ENCODE measurements at regions not wholly inside any gene's neighbourhood (a gene's known extent, or its start where the extent isn't known, plus 50 kb on each side); places are given as distances from the start of the nearest gene placed in this dataset.
A peak's percentile ranks its signal among the peaks of the same experiment; 100 is the strongest.

GRCh38 chr3:127404221-127405009, 116.6 kb upstream of the PRR20G start:
- H3K4me1 ChIP-seq: peaks cover 0 to 7% (median 0%) of the 10 kb centered on the region in 4 donors
- no peaks in the 10 kb centered on the region for H3K36me3 ChIP-seq
- H3K27me3 ChIP-seq: peaks cover 0 to 35% of the 10 kb centered on the region in 2 donors
- H3K9me3 ChIP-seq: no peaks in the 10 kb centered on the region
- H3K4me3 ChIP-seq: no peak overlapping the region
- intact Hi-C loops (cut with DNase I; ENCODE audit: low total_unique reads): no loop called here
- peak in 1 of 2 donors; percentile 33 for DNase-seq
- no peak overlapping the region for H3K27ac ChIP-seq
- TF ChIP-seq CTCF (IDR thresholded peaks at IDR 0.05): no peak

GRCh38 chr3:127403795-127404194, 115.9 kb upstream of the PRR20G start:
- Histone ChIP-seq H3K36me3 (no peaks in the 10 kb centered on the region), H3K27ac (no peak overlapping the region), H3K4me1 (peaks cover 0 to 7% (median 0%) of the 10 kb centered on the region in 4 donors), H3K27me3 (peaks cover 0 to 33% of the 10 kb centered on the region in 2 donors), H3K4me3 (no peak overlapping the region), H3K9me3 (no peaks in the 10 kb centered on the region)
- TF ChIP-seq CTCF (IDR thresholded peaks at IDR 0.05): no peak
- no peak for DNase-seq
- intact Hi-C loops (cut with DNase I; ENCODE audit: low total_unique reads): no loop called here

GRCh38 chr3:127399154-127399553, 111.3 kb upstream of the PRR20G start:
- H3K36me3 ChIP-seq: no peaks in the 10 kb centered on the region
- H3K27ac ChIP-seq: no peak overlapping the region
- DNase-seq: no peak
- peaks cover 0 to 18% of the 10 kb centered on the region in 2 donors for H3K27me3 ChIP-seq
- intact Hi-C loops (cut with DNase I; ENCODE audit: low total_unique reads): no loop called here
- H3K4me3 ChIP-seq: no peak overlapping the region
- H3K4me1 ChIP-seq: no peaks in the 10 kb centered on the region
- no peak for TF ChIP-seq CTCF (IDR thresholded peaks at IDR 0.05)
- no peaks in the 10 kb centered on the region for H3K9me3 ChIP-seq

GRCh38 chr3:127396473-127396872, 108.6 kb upstream of the PRR20G start:
- DNase-seq: peak in 1 of 2 donors; percentile 39
- intact Hi-C loops (cut with DNase I; ENCODE audit: low total_unique reads): no loop called here
- Histone ChIP-seq H3K9me3 (no peaks in the 10 kb centered on the region), H3K4me3 (no peak overlapping the region), H3K27me3 (peaks cover 0 to 30% of the 10 kb centered on the region in 2 donors), H3K27ac (no peak overlapping the region), H3K4me1 (no peaks in the 10 kb centered on the region), H3K36me3 (no peaks in the 10 kb centered on the region)
- TF ChIP-seq CTCF (IDR thresholded peaks at IDR 0.05): no peak

- Histone ChIP-seq H3K27me3 (peaks cover 0 to 36% of the 10 kb centered on the region in 2 donors), H3K9me3 (no peaks in the 10 kb centered on the region), H3K36me3 (no peaks in the 10 kb centered on the region), H3K27ac (no peak overlapping the region), H3K4me3 (no peak overlapping the region), H3K4me1 (no peaks in the 10 kb centered on the region)
- TF ChIP-seq CTCF (IDR thresholded peaks at IDR 0.05): no peak
- peak in 1 of 2 donors; percentile 59 for DNase-seq
- intact Hi-C loops (cut with DNase I; ENCODE audit: low total_unique reads): no loop called here
Observed at GRCh38 chr3:127395663-127396355, 108.0 kb upstream of the PRR20G start.
